ENCODE measurements at regions not wholly inside any gene's neighbourhood (a gene's known extent, or its start where the extent isn't known, plus 50 kb on each side); places are given as distances from the start of the nearest gene placed in this dataset.

GRCh38 chr10:36051500-36051991 lies 409.4 kb upstream of the FZD8 start:
- H3K9me3 Mint-ChIP-seq: peaks cover 3 to 4% of the 10 kb centered on the region in 2 donors
- ATAC-seq (replicated peaks in 1 of 2) (no peak), DNase-seq (no peak)
- no peaks in the 10 kb centered on the region for H3K27me3 Mint-ChIP-seq (ENCODE audit: low read depth)
- H3K27ac Mint-ChIP-seq: no peak overlapping the region
- no peak overlapping the region for H3K4me3 Mint-ChIP-seq
- no peaks in the 10 kb centered on the region for H3K4me1 Mint-ChIP-seq (ENCODE audit: low read depth)
- no peaks in the 10 kb centered on the region for H3K36me3 Mint-ChIP-seq (ENCODE audit: insufficient read depth in 2 of 2)

GRCh38 chr10:36050763-36051499 lies 408.8 kb upstream of the FZD8 start:
- Mint-ChIP-seq H3K4me1 (ENCODE audit: low read depth) (no peaks in the 10 kb centered on the region), H3K9me3 (peaks cover 3% of the 10 kb centered on the region in 2 donors), H3K4me3 (no peak overlapping the region), H3K27me3 (ENCODE audit: low read depth) (no peaks in the 10 kb centered on the region), H3K27ac (no peak overlapping the region), H3K36me3 (ENCODE audit: insufficient read depth in 2 of 2) (no peaks in the 10 kb centered on the region)
- DNase-seq: no peak
- no peak for ATAC-seq (replicated peaks in 1 of 2)

GRCh38 chr10:36048780-36049179 lies 406.7 kb upstream of the FZD8 start:
- no peaks in the 10 kb centered on the region for H3K9me3 Mint-ChIP-seq
- no peak overlapping the region for H3K27ac Mint-ChIP-seq
- no peak overlapping the region for H3K4me3 Mint-ChIP-seq
- H3K27me3 Mint-ChIP-seq (ENCODE audit: low read depth): no peaks in the 10 kb centered on the region
- no peak for DNase-seq
- no peak for ATAC-seq (replicated peaks in 1 of 2)
- no peaks in the 10 kb centered on the region for H3K4me1 Mint-ChIP-seq (ENCODE audit: low read depth)
- H3K36me3 Mint-ChIP-seq (ENCODE audit: insufficient read depth in 2 of 2): no peaks in the 10 kb centered on the region

GRCh38 chr10:36048236-36048635 lies 406.1 kb upstream of the FZD8 start:
- no peak for ATAC-seq (replicated peaks in 1 of 2)
- no peak overlapping the region for H3K27ac Mint-ChIP-seq
- no peaks in the 10 kb centered on the region for H3K9me3 Mint-ChIP-seq
- no peaks in the 10 kb centered on the region for H3K36me3 Mint-ChIP-seq (ENCODE audit: insufficient read depth in 2 of 2)
- no peaks in the 10 kb centered on the region for H3K27me3 Mint-ChIP-seq (ENCODE audit: low read depth)
- no peaks in the 10 kb centered on the region for H3K4me1 Mint-ChIP-seq (ENCODE audit: low read depth)
- no peak overlapping the region for H3K4me3 Mint-ChIP-seq
- no peak for DNase-seq

GRCh38 chr10:36042135-36042534 lies 400.0 kb upstream of the FZD8 start:
- Mint-ChIP-seq H3K9me3 (no peaks in the 10 kb centered on the region), H3K4me1 (ENCODE audit: low read depth) (no peaks in the 10 kb centered on the region), H3K27ac (no peak overlapping the region), H3K27me3 (ENCODE audit: low read depth) (no peaks in the 10 kb centered on the region), H3K4me3 (no peak overlapping the region), H3K36me3 (ENCODE audit: insufficient read depth in 2 of 2) (no peaks in the 10 kb centered on the region)
- DNase-seq (no peak), ATAC-seq (replicated peaks in 1 of 2) (no peak)

GRCh38 chr10:36038316-36038955 lies 396.3 kb upstream of the FZD8 start:
- Mint-ChIP-seq H3K4me1 (ENCODE audit: low read depth) (no peaks in the 10 kb centered on the region), H3K27ac (no peak overlapping the region), H3K27me3 (ENCODE audit: low read depth) (no peaks in the 10 kb centered on the region), H3K9me3 (no peaks in the 10 kb centered on the region), H3K36me3 (ENCODE audit: insufficient read depth in 2 of 2) (no peaks in the 10 kb centered on the region), H3K4me3 (no peak overlapping the region)
- no peak for DNase-seq
- ATAC-seq (replicated peaks in 1 of 2): no peak

- no peak for ATAC-seq (replicated peaks in 1 of 2)
- no peak for DNase-seq
- Mint-ChIP-seq H3K27me3 (ENCODE audit: low read depth) (no peaks in the 10 kb centered on the region), H3K9me3 (no peaks in the 10 kb centered on the region), H3K4me3 (no peak overlapping the region), H3K36me3 (ENCODE audit: insufficient read depth in 2 of 2) (no peaks in the 10 kb centered on the region), H3K27ac (no peak overlapping the region), H3K4me1 (ENCODE audit: low read depth) (no peaks in the 10 kb centered on the region)
Measured at GRCh38 chr10:36036137-36036536, 394.0 kb upstream of the FZD8 start.

GRCh38 chr10:36033808-36034207 lies 391.7 kb upstream of the FZD8 start:
- no peaks in the 10 kb centered on the region for H3K9me3 Mint-ChIP-seq
- H3K27ac Mint-ChIP-seq: no peak overlapping the region
- DNase-seq (no peak), ATAC-seq (replicated peaks in 1 of 2) (no peak)
- H3K4me1 Mint-ChIP-seq (ENCODE audit: low read depth): no peaks in the 10 kb centered on the region
- no peaks in the 10 kb centered on the region for H3K27me3 Mint-ChIP-seq (ENCODE audit: low read depth)
- no peaks in the 10 kb centered on the region for H3K36me3 Mint-ChIP-seq (ENCODE audit: insufficient read depth in 2 of 2)
- no peak overlapping the region for H3K4me3 Mint-ChIP-seq

- H3K36me3 Mint-ChIP-seq (ENCODE audit: insufficient read depth in 2 of 2): no peaks in the 10 kb centered on the region
Measured at GRCh38 chr10:36030516-36030915, 388.4 kb upstream of the FZD8 start.

GRCh38 chr10:36026656-36027390 lies 384.7 kb upstream of the FZD8 start:
- no peak overlapping the region for H3K4me3 Mint-ChIP-seq
- ATAC-seq (replicated peaks in 1 of 2) (no peak), DNase-seq (no peak)
- H3K27ac Mint-ChIP-seq: no peak overlapping the region
- peaks cover 0 to 8% of the 10 kb centered on the region in 2 donors for H3K9me3 Mint-ChIP-seq
- no peaks in the 10 kb centered on the region for H3K36me3 Mint-ChIP-seq (ENCODE audit: insufficient read depth in 2 of 2)
- no peaks in the 10 kb centered on the region for H3K27me3 Mint-ChIP-seq (ENCODE audit: low read depth)
- H3K4me1 Mint-ChIP-seq (ENCODE audit: low read depth): no peaks in the 10 kb centered on the region

More at GRCh38 chr10:36030516-36030915, 388.4 kb upstream of the FZD8 start:
- ATAC-seq (replicated peaks in 1 of 2) (no peak), DNase-seq (no peak)
- Mint-ChIP-seq H3K4me1 (ENCODE audit: low read depth) (no peaks in the 10 kb centered on the region), H3K4me3 (no peak overlapping the region), H3K27ac (no peak overlapping the region), H3K27me3 (ENCODE audit: low read depth) (no peaks in the 10 kb centered on the region), H3K9me3 (peaks cover 0 to 8% of the 10 kb centered on the region in 2 donors)

- ATAC-seq (replicated peaks in 1 of 2): no peak
- Mint-ChIP-seq H3K9me3 (peaks cover 0 to 8% of the 10 kb centered on the region in 2 donors), H3K4me3 (no peak overlapping the region), H3K4me1 (ENCODE audit: low read depth) (no peaks in the 10 kb centered on the region), H3K27ac (no peak overlapping the region), H3K36me3 (ENCODE audit: insufficient read depth in 2 of 2) (no peaks in the 10 kb centered on the region), H3K27me3 (ENCODE audit: low read depth) (no peaks in the 10 kb centered on the region)
- DNase-seq: no peak
Measured at GRCh38 chr10:36026081-36026480, 384.0 kb upstream of the FZD8 start.

GRCh38 chr10:36023939-36024338 lies 381.8 kb upstream of the FZD8 start:
- no peaks in the 10 kb centered on the region for H3K4me1 Mint-ChIP-seq (ENCODE audit: low read depth)
- no peaks in the 10 kb centered on the region for H3K36me3 Mint-ChIP-seq (ENCODE audit: insufficient read depth in 2 of 2)
- ATAC-seq (replicated peaks in 1 of 2) (no peak), DNase-seq (no peak)
- peaks cover 0 to 8% of the 10 kb centered on the region in 2 donors for H3K9me3 Mint-ChIP-seq
- H3K27me3 Mint-ChIP-seq (ENCODE audit: low read depth): no peaks in the 10 kb centered on the region
- no peak overlapping the region for H3K4me3 Mint-ChIP-seq
- no peak overlapping the region for H3K27ac Mint-ChIP-seq

- Mint-ChIP-seq H3K9me3 (peaks cover under 1 to 1% of the 10 kb centered on the region in 2 donors), H3K27me3 (ENCODE audit: low read depth) (no peaks in the 10 kb centered on the region), H3K36me3 (ENCODE audit: insufficient read depth in 2 of 2) (no peaks in the 10 kb centered on the region), H3K27ac (no peak overlapping the region), H3K4me3 (no peak overlapping the region), H3K4me1 (ENCODE audit: low read depth) (no peaks in the 10 kb centered on the region)
- DNase-seq: no peak
- no peak for ATAC-seq (replicated peaks in 1 of 2)
Measured at GRCh38 chr10:36021096-36021495, 379.0 kb upstream of the FZD8 start.
